ENCODE measurements at regions not wholly inside any gene's neighbourhood (a gene's known extent, or its start where the extent isn't known, plus 50 kb on each side); places are given as distances from the start of the nearest gene placed in this dataset.

GRCh38 chr11:127339376-127339775 lies 338.8 kb upstream of the KIRREL3 start:
- peaks cover 5% of the 10 kb centered on the region for H3K9me3 Mint-ChIP-seq
- H3K27me3 Mint-ChIP-seq: no peaks in the 10 kb centered on the region
- no peak for ATAC-seq (ENCODE audit: low read depth)
- no peaks in the 10 kb centered on the region for H3K4me1 Mint-ChIP-seq
- no peak for DNase-seq (ENCODE audit: low spot score in 2 of 2)
- no peak overlapping the region for H3K27ac Mint-ChIP-seq
- H3K4me3 Mint-ChIP-seq: no peak overlapping the region
- H3K36me3 Mint-ChIP-seq: no peaks in the 10 kb centered on the region

GRCh38 chr11:127338380-127339259 lies 338.1 kb upstream of the KIRREL3 start:
- Mint-ChIP-seq H3K4me1 (no peaks in the 10 kb centered on the region), H3K4me3 (no peak overlapping the region), H3K27ac (no peak overlapping the region), H3K27me3 (no peaks in the 10 kb centered on the region), H3K9me3 (peaks cover 5% of the 10 kb centered on the region), H3K36me3 (no peaks in the 10 kb centered on the region)
- ATAC-seq (ENCODE audit: low read depth) (no peak), DNase-seq (ENCODE audit: low spot score in 2 of 2) (no peak)

GRCh38 chr11:127334466-127334865 lies 333.9 kb upstream of the KIRREL3 start:
- Mint-ChIP-seq H3K4me3 (no peak overlapping the region), H3K4me1 (no peaks in the 10 kb centered on the region), H3K27me3 (no peaks in the 10 kb centered on the region), H3K36me3 (no peaks in the 10 kb centered on the region), H3K9me3 (peaks cover 10% of the 10 kb centered on the region), H3K27ac (no peak overlapping the region)
- ATAC-seq (ENCODE audit: low read depth): no peak
- no peak for DNase-seq (ENCODE audit: low spot score in 2 of 2)

GRCh38 chr11:127332896-127333295 lies 332.3 kb upstream of the KIRREL3 start:
- Mint-ChIP-seq H3K4me1 (no peaks in the 10 kb centered on the region), H3K27ac (no peak overlapping the region)

GRCh38 chr11:127330044-127330443 lies 329.5 kb upstream of the KIRREL3 start:
- ATAC-seq (ENCODE audit: low read depth) (no peak), DNase-seq (ENCODE audit: low spot score in 2 of 2) (no peak)
- Mint-ChIP-seq H3K27me3 (no peaks in the 10 kb centered on the region), H3K27ac (no peak overlapping the region), H3K36me3 (no peaks in the 10 kb centered on the region), H3K9me3 (peaks cover 5% of the 10 kb centered on the region), H3K4me1 (no peaks in the 10 kb centered on the region), H3K4me3 (no peak overlapping the region)

More at GRCh38 chr11:127332896-127333295, 332.3 kb upstream of the KIRREL3 start:
- Mint-ChIP-seq H3K4me3 (no peak overlapping the region), H3K27me3 (no peaks in the 10 kb centered on the region), H3K36me3 (no peaks in the 10 kb centered on the region), H3K9me3 (peaks cover 10% of the 10 kb centered on the region)
- ATAC-seq (ENCODE audit: low read depth) (no peak), DNase-seq (ENCODE audit: low spot score in 2 of 2) (no peak)

GRCh38 chr11:127308291-127308690 lies 307.7 kb upstream of the KIRREL3 start:
- Mint-ChIP-seq H3K4me3 (no peak overlapping the region), H3K9me3 (peaks cover 3% of the 10 kb centered on the region), H3K4me1 (no peaks in the 10 kb centered on the region), H3K36me3 (no peaks in the 10 kb centered on the region), H3K27ac (no peak overlapping the region), H3K27me3 (no peaks in the 10 kb centered on the region)
- ATAC-seq (ENCODE audit: low read depth): no peak
- no peak for DNase-seq (ENCODE audit: low spot score in 2 of 2)

- Mint-ChIP-seq H3K4me1 (no peaks in the 10 kb centered on the region), H3K9me3 (peaks cover under 1% of the 10 kb centered on the region), H3K27me3 (no peaks in the 10 kb centered on the region), H3K36me3 (no peaks in the 10 kb centered on the region), H3K4me3 (no peak overlapping the region), H3K27ac (no peak overlapping the region)
- DNase-seq (ENCODE audit: low spot score in 2 of 2) (no peak), ATAC-seq (ENCODE audit: low read depth) (no peak)
Measured at GRCh38 chr11:127307700-127308099, 307.1 kb upstream of the KIRREL3 start.

GRCh38 chr11:127304634-127305033 lies 304.1 kb upstream of the KIRREL3 start:
- DNase-seq (ENCODE audit: low spot score in 2 of 2): no peak
- peaks cover 1% of the 10 kb centered on the region for H3K9me3 Mint-ChIP-seq

GRCh38 chr11:127288926-127289325 lies 288.4 kb upstream of the KIRREL3 start:
- peaks cover 16% of the 10 kb centered on the region for H3K9me3 Mint-ChIP-seq
- H3K27ac Mint-ChIP-seq: no peak overlapping the region
- no peak overlapping the region for H3K4me3 Mint-ChIP-seq
- H3K36me3 Mint-ChIP-seq: no peaks in the 10 kb centered on the region
- DNase-seq (ENCODE audit: low spot score in 2 of 2): no peak
- no peak for ATAC-seq (ENCODE audit: low read depth)
- H3K4me1 Mint-ChIP-seq: no peaks in the 10 kb centered on the region
- H3K27me3 Mint-ChIP-seq: no peaks in the 10 kb centered on the region

More at GRCh38 chr11:127304634-127305033, 304.1 kb upstream of the KIRREL3 start:
- no peaks in the 10 kb centered on the region for H3K36me3 Mint-ChIP-seq
- ATAC-seq (ENCODE audit: low read depth): no peak
- H3K27ac Mint-ChIP-seq: no peak overlapping the region
- no peaks in the 10 kb centered on the region for H3K4me1 Mint-ChIP-seq
- H3K4me3 Mint-ChIP-seq: no peak overlapping the region
- H3K27me3 Mint-ChIP-seq: no peaks in the 10 kb centered on the region

- Mint-ChIP-seq H3K27me3 (no peaks in the 10 kb centered on the region), H3K4me1 (no peaks in the 10 kb centered on the region), H3K27ac (no peak overlapping the region), H3K9me3 (peaks cover 3% of the 10 kb centered on the region), H3K36me3 (no peaks in the 10 kb centered on the region), H3K4me3 (no peak overlapping the region)
- DNase-seq (ENCODE audit: low spot score in 2 of 2): no peak
- ATAC-seq (ENCODE audit: low read depth): no peak
Measured at GRCh38 chr11:127281534-127281933, 281.0 kb upstream of the KIRREL3 start.

- no peak overlapping the region for H3K27ac Mint-ChIP-seq
- no peaks in the 10 kb centered on the region for H3K27me3 Mint-ChIP-seq
- ATAC-seq (ENCODE audit: low read depth) (no peak), DNase-seq (ENCODE audit: low spot score in 2 of 2) (no peak)
- no peaks in the 10 kb centered on the region for H3K4me1 Mint-ChIP-seq
- no peaks in the 10 kb centered on the region for H3K36me3 Mint-ChIP-seq
- no peak overlapping the region for H3K4me3 Mint-ChIP-seq
- H3K9me3 Mint-ChIP-seq: peaks cover 11% of the 10 kb centered on the region
Measured at GRCh38 chr11:127275774-127276173, 275.2 kb upstream of the KIRREL3 start.

- Mint-ChIP-seq H3K9me3 (peaks cover 8% of the 10 kb centered on the region), H3K27ac (no peak overlapping the region), H3K27me3 (no peaks in the 10 kb centered on the region)
Measured at GRCh38 chr11:127274328-127274676, 273.7 kb upstream of the KIRREL3 start.

GRCh38 chr11:127273593-127274327 lies 273.2 kb upstream of the KIRREL3 start:
- Mint-ChIP-seq H3K9me3 (peaks cover 8% of the 10 kb centered on the region), H3K4me3 (no peak overlapping the region), H3K27me3 (no peaks in the 10 kb centered on the region), H3K27ac (no peak overlapping the region), H3K4me1 (no peaks in the 10 kb centered on the region), H3K36me3 (no peaks in the 10 kb centered on the region)
- no peak for DNase-seq (ENCODE audit: low spot score in 2 of 2)
- no peak for ATAC-seq (ENCODE audit: low read depth)

More at GRCh38 chr11:127274328-127274676, 273.7 kb upstream of the KIRREL3 start:
- no peak for DNase-seq (ENCODE audit: low spot score in 2 of 2)
- no peaks in the 10 kb centered on the region for H3K36me3 Mint-ChIP-seq
- no peaks in the 10 kb centered on the region for H3K4me1 Mint-ChIP-seq
- H3K4me3 Mint-ChIP-seq: no peak overlapping the region
- no peak for ATAC-seq (ENCODE audit: low read depth)

GRCh38 chr11:127270851-127271250 lies 270.3 kb upstream of the KIRREL3 start:
- H3K27me3 Mint-ChIP-seq: no peaks in the 10 kb centered on the region
- peaks cover 8% of the 10 kb centered on the region for H3K9me3 Mint-ChIP-seq
- DNase-seq (ENCODE audit: low spot score in 2 of 2) (no peak), ATAC-seq (ENCODE audit: low read depth) (no peak)
- H3K36me3 Mint-ChIP-seq: no peaks in the 10 kb centered on the region
- H3K4me1 Mint-ChIP-seq: no peaks in the 10 kb centered on the region
- no peak overlapping the region for H3K4me3 Mint-ChIP-seq
- no peak overlapping the region for H3K27ac Mint-ChIP-seq
